HG02885 (cell line): ENCODE measurements at regions not wholly inside any gene's neighbourhood (a gene's known extent, or its start where the extent isn't known, plus 50 kb on each side); places are given as distances from the start of the nearest gene placed in this dataset.

Experiments
- ATAC-seq: cut with Tn5 transposase; IDR thresholded peaks from one replicate; pipeline ENCODE4 v1.9.1; 2021; ENCODE audit warnings: mild to moderate bottlenecking; ENCODE audit not compliant: unreplicated experiment, poor library complexity

DNA sequence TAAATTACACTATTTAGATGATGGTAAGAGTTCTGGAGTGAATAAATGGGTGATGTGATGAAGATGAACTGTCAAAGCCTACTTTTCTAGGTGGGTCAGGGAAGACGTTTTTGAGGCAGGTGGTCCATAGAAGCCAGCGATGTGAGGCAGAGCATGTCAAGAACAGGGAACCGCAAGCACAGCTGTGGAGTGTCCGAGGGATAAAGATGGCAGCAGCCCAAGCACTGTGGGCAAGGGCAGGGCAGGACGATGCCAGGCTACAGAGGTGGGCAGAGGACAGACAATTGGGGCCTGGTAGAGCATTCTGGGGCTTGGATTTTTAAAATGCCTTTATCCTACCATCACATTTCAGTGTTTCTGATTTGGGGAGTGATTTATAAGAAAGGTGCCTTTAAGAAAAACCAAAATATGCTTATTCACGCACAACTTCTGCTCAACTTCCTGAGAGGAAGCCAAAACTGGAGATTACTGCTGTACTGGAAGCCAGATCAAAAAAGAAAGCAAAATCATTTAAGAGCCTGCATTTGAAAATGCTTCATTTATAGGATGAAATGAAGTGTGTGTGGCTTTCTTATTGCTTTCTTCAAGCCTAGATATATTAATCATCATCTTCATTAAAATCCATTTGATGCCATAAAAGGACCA, 119.0 kb upstream of the WDR17 start:
- ATAC-seq, result no peak

DNA sequence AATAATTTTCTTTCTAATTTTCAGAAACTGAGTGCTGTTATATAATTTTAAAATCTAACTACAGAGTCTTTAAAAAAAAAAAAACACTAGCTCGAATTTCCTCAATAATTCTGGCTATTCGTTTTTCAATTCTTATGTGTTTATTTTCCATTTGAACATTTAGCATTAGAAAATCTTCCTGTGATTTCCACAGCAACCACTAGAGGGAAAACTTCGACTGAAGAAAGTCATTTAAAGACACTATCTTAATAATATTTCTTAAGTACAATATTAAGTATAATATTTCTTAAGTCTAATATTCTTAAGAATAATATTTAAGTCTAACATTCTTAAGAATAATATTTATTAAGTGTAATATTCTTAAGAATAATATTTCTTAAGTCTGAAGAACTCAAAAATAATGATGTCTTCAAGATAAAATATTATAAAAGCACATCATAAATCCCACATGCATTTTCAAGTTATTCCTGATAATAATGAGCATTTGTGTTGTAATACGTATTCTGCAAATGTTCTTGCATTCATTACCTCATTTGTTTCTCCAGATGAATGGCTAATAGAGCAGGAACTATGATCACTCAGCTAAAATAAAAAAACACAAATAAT, 118.4 kb upstream of the WDR17 start:
- ATAC-seq, result peak; percentile 58

DNA sequence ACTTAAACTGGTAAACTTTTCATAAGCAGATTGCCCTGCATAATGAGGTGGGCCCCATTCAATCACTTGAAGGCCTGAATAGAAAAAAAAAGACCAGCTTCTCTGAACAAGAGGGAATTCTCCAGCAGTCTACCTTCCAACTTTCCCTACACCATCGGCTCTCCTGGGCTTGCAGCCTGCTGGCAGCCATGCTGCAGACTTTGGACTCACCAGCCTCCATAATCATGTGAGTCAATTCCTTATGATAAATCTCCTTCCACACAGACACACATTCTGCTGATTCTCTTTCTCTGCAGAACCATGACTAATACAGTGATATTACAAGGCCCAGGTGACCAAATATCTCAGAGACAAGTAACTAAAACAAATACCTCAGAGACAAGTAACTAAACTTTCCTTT, 113.8 kb upstream of the WDR17 start:
- no peak for ATAC-seq

DNA sequence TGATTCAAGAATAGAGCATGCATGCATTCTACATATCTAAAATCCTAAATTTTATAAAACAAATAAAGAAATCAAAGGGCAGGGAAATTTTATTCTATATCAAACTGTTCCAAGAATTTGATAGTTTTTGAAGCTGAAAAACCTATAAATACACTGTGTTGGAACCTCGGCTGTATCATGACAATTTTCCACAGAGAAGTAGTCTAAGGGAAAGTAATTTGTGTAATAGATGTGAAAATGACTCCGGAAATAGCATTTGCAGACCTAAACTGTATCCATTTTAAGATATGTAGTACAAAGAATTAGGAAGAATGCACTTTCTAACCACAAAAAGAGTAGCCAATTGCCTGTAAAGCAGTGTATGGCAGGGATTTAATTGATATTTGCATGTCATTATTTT, 112.5 kb upstream of the WDR17 start:
- no peak for ATAC-seq

DNA sequence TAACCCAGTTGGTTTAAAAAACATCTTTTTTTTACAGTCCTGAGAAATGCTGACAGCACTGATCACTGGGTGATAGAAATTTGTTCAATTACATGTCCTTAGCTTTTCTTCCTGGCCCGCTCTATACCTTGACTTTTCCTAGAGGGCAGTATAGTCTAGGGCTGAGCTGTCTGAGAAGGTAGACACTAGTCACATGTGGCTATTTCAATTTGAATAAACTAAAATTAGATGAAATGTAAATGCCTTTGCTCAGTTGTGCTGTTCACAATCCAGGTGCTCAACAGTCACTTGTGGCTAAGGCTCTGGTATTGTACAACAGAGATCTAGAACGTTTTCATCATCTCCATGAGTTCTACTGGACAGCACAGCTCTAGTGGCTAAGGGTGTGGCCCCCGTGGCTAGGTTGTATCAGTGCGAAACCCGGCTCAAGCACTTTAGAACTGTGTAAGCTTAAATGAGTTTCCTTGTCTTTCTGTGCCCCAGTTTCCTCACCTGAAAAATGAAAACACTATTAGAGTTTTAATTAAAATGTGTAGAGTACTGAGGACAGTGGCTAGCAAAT, 111.6 kb upstream of the WDR17 start:
- peak; percentile 95 for ATAC-seq

DNA sequence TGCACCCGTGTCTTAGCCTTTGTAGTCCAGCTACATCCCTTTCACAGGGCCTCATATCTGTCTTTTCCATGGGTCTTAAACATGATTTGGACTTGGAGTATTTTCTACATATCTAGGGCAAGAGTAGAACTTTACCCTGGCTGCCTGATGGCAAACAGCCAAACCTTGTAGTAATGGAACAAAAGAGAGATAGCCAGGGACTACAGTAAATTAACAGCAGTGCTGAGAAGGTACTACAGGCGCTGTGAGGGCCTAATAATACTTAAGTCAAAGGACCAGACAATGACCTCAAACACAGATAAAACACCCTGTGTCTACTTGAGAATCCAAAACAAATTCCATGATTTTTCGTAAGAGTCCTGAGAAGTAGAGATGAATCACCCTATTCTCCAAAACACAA, 111.0 kb upstream of the WDR17 start:
- ATAC-seq, result no peak

DNA sequence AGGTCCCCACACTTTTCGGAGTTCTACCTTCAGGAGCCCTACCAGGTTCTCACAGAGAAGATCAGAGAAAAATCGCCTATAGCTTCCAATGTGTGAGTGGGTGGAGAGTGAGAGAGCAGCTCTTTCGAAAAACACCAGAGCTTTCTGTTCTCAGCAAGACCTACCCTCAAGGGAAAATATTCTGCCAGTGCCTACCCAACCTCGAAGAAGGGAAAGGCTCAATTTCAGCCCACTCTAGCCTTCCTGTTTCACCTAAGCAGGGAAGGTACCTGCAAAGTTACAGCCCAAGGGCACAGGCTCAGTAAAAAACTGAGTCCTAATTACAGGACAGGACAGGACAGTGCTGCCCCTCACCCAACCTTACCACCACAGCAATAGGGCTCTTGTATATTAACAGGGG, 104.0 kb upstream of the WDR17 start:
- peak; percentile 91 for ATAC-seq

DNA sequence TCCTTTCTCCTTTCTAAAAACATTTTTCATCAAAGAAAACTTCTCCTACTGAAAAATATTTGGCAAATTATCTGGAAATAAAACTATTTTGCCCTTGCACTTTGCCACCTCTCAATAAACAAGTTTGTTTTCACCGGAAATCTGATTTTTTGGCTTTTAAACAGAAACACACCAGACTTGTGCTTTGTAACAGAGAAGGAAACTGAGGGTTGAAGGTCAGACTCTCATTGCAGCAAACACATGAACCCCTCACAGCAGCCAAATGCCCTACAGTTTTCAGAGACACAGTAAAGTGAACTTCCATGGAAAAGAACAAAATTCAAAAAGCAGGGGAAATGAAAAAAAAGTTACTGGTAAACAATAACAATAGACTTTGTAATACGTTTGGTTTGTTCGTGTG, 95.6 kb upstream of the WDR17 start:
- ATAC-seq, result no peak

DNA sequence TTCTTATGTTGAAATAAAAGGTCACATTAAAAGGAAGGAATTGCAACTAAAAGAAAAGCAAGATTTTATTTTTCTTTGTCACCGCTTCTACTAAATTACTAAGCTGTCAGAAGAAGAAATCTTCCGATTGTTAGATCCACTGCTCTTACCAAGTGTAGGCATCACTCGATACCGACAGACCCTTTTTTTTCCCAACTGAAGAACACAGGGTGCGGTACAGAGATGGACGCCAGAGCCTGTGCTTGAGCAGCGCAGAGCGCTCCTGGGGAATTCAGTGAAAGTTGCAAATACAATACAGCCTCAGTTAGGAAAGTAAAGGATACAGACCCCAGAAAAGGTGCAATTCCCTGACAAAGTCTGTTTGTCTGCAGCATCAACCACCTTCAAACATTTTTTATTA, 94.9 kb upstream of the WDR17 start:
- ATAC-seq, result no peak

DNA sequence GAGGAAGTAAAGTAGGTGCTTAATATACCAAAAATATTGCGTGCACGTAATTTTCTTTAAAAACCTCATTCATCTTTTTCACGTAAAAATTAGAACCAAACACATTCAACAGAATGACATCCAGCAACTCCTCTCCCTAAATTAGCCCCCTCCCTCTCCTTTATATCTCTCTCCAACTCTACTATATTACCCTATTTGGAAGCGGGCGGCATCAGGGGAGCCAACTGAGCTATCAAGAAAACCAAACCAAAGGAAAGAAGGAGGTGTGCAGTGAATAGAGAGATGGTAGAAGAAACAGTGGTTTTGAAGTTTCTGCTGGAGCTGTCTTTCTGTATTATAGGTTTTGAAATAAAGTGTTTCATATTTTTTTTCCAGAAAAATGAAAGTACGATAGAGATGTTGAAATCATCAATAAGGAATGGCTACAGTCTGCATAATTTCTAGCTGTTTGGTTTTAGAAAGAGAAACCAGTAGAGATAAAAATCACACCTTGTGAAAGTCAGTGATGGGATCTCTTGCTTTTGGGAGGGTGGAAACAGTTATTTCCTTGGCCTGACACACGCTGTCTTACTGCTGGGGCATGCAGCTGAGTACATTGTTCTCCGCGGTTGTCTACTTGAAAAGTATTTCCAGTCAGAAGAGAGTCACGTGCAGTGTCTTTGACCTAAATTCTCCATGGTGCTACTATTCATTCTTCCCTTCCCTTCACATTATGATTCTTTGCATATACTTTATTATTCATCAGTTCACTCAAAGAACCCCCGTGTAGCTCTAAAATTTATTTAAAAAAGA, 94.1 kb upstream of the WDR17 start:
- ATAC-seq, result no peak

DNA sequence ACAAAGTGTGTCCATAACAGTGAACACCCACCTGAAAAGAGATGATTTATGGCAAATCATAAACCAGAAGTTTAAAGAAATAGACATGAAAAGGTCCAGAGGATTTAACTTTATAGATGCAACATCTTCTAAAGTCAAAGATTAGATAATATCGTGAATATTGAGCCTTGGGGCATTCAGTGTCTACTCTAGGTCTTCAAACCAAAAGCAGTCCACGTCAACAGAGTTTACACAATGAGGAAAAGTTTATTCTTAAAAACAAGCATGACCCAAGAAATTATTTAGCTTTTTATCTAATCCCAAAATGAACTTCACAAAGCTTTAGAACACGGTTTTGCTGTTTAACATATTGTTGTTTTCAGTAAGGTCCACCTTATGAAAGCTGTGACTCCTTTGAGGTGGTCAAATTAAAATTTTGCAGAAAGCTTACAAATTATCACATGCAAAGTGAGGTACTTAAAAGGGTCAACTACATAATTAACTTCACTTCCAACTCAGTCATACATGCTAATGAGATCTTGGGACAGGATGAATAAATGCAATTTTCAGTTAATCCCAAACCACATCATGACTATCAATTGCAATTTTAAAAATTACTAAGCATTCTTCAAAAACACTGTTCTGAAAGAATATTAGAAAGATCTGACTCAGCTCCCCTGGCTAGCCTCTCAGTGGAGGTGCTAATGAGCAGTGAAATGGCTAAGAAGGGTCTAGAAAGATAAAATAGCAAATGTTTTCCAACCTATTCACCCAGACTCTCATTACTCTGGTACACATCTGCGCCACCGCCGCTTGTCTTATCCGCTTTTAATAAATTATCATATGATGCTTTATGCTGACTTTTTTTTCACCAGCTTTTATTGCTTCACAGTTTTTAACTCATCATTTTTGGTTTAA, 92.4 kb upstream of the WDR17 start:
- no peak for ATAC-seq

DNA sequence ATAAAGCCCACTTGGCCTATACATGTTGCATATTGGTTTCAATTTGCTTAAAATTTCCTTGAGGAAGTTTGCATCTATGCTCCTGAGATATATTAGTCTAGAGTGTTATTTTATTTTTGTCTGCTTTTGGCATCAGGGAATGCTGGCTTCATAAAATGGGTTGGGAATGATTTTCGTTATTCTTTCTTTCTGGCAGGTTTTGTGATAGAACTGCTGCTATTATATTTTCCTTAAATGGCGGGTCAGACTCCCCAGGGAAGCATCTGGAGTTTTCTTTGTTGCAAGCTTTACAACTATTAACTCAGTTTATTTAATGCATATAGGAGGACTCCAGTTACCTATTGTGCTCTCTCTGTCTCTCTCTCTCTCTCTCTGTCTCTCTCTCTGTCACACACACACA, 82.0 kb upstream of the WDR17 start:
- ATAC-seq, result no peak

DNA sequence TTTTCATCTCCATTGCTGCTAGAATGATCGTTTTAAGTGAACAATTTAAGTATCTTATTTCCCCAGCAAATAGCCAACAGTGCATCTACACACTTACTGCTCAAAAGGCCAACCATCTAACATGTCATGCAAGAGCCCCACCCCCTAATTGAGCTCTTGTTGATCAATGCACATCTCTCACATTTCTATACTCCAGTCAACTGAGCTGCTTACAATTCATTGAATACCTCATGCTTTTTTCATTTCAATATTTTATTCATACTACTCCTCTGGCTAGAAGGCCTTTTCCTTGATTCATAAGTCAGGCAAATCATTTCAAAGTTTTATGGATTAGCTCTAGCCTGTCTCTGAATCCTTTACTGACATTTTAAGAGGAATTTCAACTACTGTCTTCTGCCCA, 79.0 kb upstream of the WDR17 start:
- ATAC-seq, result no peak

DNA sequence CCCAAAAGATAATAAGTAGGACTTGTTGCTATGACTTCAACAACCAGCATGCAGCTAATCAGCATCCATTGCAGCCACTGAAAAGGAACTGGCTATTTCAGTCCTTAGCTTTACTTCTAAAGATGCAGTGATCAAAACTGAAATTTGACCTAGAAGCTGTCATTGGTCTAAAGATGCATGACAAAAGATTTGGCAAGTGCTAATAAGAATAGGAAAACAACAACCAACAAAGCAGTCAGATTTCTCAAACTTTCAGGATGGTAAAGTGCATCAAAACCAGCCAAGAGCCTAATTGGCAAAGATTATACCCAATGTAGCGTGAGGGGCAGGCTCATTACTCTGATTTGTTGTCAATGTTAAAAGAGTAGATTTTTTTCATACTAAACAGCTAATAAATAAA, 77.1 kb upstream of the WDR17 start:
- ATAC-seq, result no peak

DNA sequence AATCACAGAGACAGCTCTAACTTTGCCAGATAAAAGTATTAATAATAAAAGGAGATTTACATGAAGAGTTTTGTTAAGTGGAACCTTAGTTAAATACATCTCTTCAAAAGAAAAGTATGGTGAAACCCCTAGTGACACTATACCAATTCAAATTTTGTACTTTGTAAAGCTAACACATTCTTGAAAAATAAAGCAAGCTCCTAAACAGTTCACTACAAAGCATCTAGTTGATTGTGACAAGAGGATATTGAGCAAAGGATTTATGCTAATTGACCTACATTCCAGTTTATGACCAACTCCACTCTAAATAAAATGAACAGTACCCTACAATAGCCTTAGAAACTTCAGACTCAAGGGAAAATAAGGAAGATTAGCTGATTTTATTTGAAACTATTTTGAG, 69.4 kb upstream of the WDR17 start:
- no peak for ATAC-seq

DNA sequence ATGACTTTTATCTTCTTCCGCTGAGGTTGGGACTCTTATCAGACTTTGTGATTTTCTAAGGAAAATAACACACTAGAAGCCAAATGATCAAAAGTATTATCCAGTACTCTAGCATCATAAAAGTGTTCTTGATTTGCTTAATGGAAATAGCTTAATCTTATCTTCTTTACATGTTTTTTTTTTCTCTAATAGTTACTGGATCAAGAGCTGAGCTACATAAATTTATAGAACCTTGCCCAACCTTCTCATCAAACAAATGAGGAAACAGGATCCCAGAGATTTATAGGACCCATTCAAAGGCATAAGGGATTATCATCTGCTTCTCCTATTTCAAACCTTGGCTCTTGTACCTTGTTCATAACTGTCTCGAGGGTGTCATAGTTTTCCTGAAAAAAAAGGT, 68.3 kb upstream of the WDR17 start:
- ATAC-seq, result no peak

DNA sequence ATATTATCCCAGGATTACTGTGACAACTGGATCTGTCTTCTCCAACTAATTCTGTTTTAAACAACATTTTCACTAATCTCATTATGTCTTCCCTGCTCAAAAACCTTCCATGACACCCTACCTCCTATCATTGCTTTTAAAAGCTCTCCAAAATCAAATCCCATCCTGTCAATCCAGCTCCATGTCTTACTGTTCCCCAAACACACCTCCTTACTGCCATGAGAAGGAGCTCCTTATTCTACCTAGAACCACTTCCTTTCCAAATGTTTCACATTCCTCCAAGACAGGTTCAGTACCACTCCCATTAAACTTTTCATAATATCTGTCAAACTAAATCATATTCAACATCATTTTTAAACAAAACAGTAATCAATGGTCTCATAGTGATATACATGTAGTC, 66.9 kb upstream of the WDR17 start:
- ATAC-seq, result no peak

DNA sequence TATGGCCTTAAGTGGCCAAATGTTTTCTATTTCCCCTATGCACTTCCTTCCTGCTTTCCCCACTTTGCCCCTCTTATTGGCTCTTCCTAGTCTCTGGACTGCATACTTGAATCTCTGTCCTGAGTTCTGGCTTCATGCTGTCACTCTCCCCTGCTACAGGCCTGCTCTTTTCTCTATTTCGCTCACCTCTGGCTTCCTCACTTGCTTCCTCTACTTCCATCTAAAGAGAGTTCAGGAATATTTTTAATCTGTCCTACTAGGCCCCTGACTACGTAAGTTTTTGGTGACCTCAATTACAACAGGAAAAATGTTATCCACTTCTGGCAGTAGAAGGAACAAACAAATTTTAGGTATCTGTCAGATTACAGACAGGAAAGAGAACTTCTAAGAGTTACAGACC, 65.7 kb upstream of the WDR17 start:
- ATAC-seq, result no peak

DNA sequence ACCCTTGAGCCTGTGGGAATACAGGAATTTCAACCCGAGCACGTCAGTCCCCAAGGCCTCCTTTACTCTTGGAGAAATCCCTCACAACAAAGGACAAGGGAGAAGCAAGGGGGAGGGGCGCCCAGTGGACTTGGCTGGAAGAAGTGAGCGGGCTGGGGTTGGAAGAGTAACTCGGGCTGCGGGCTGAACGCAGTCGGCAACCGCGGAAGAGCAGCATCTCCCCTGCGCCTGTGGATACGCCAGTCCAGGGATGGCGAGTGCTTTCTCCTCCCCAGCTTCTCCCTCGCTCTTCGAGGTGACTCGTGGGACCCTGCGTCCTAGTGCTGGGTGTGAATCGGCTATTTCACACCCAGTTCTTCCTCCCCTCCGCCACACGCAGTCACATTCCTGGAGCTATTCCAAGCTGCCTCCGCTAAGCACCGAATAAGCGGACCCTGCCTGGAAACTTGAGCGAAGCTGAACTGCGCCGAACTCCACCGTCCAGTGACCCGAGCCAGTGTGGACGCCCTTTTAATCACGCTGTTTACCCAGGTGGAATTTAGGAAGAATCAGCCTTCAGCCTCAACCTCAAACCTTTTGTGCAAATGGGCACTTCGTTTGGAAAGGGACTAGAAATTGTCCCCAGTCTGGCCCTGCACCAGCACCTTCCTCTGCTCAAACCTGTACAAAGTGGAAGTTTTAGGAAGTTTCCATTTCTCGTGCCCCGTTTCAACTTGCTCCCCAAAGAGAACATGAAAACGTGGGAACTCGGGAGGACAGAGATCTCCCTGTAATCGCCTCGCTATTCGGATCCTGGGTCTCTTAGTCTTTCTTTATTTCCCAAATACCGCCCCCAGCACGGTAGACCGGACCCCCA, 64.3 kb upstream of the WDR17 start:
- no peak for ATAC-seq
